ENCODE measurements at regions not wholly inside any gene's neighbourhood (a gene's known extent, or its start where the extent isn't known, plus 50 kb on each side); places are given as distances from the start of the nearest gene placed in this dataset.

GRCh38 chr3:27792869-27793268 lies 70.7 kb upstream of the EOMES start:
- DNase-seq (ENCODE audit: low read depth, low spot score) = no peak
- Histone ChIP-seq H3K4me3 (replicated peaks in 1 of 2; ENCODE audit: low read depth in 1 of 2, low read length in 2 of 2) (no peak overlapping the region), H3K4me2 (ENCODE audit: low read length) (no peak overlapping the region), H3K27me3 (ENCODE audit: insufficient read depth, low read length) (peaks cover 3% of the 10 kb centered on the region; the same call in 1 of the 2 replicates), H3K36me3 (ENCODE audit: control insufficient read depth in 1 of 2, insufficient read depth in 2 of 2, low read length in 2 of 2) (no peaks in the 10 kb centered on the region), H3K4me1 (ENCODE audit: control insufficient read depth in 1 of 2, insufficient read depth in 2 of 2, low read length in 2 of 2) (no peaks in the 10 kb centered on the region), H4K20me1 (ENCODE audit: insufficient read depth) (no peaks in the 10 kb centered on the region), H3K9me3 (ENCODE audit: control insufficient read depth in 1 of 2, insufficient read depth in 1 of 2, low read depth in 1 of 2, low read length in 2 of 2) (no peaks in the 10 kb centered on the region), H3K79me2 (ENCODE audit: insufficient read depth, low read length) (no peaks in the 10 kb centered on the region), H3K9me2 (ENCODE audit: insufficient read depth) (no peaks in the 10 kb centered on the region), H3K9ac (ENCODE audit: low read length) (no peak overlapping the region), H3K27ac (ENCODE audit: low read depth, low read length) (no peak overlapping the region), H2AFZ (ENCODE audit: low read depth, low read length, poor library complexity, severe bottlenecking) (no peak overlapping the region)
- ChIA-PET CTCF (no interaction called here), POLR2A (no interaction called here), RAD21 (ENCODE audit: low non-redundant PET in 1 of 2, low total read pairs in 2 of 2, uncharacterized antibody in 2 of 2, unreplicated experiment in 2 of 2) (no interaction called here)
- intact Hi-C loops (cut with micrococcal nuclease) = no loop called here
- BruUV-seq (replicated peaks) = no TSS peak
- TF ChIP-seq CEBPB (IDR thresholded peaks at IDR 0.05; ENCODE audit: low read depth) = no peak
- TF ChIP-seq POLR2AphosphoS5 (IDR thresholded peaks at IDR 0.05; ENCODE audit: low read depth, low read length) = no peak
- TF ChIP-seq EZH2 (IDR thresholded peaks at IDR 0.05) = no peak
- no peak for TF ChIP-seq YY1 (IDR thresholded peaks at IDR 0.05; ENCODE audit: extremely low read depth, insufficient replicate concordance, low read depth, low read length)
- TF ChIP-seq SP1 (IDR thresholded peaks at IDR 0.05; ENCODE audit: low read depth) = no peak
- TF ChIP-seq MAX (IDR thresholded peaks at IDR 0.05) = no peak
- no peak for TF ChIP-seq ATF3 (IDR thresholded peaks at IDR 0.05)
- TF ChIP-seq ELF1 (IDR thresholded peaks at IDR 0.05; ENCODE audit: borderline replicate concordance, low read depth) = no peak
- TF ChIP-seq TCF7L2 (IDR thresholded peaks at IDR 0.05; ENCODE audit: borderline replicate concordance, extremely low read depth, insufficient read depth, insufficient read length) = no peak
- TF ChIP-seq SIN3A (IDR thresholded peaks at IDR 0.05; ENCODE audit: low read depth) = no peak
- TF ChIP-seq EGR1 (IDR thresholded peaks at IDR 0.05; ENCODE audit: low read depth) = no peak
- TF ChIP-seq CBX3 (IDR thresholded peaks at IDR 0.05; ENCODE audit: low read depth) = no peak
- ATAC-seq = no peak

GRCh38 chr3:27794211-27794610 lies 72.1 kb upstream of the EOMES start:
- no TSS peak for BruUV-seq (replicated peaks)
- Histone ChIP-seq H3K9ac (ENCODE audit: low read length) (no peak overlapping the region), H2AFZ (ENCODE audit: low read depth, low read length, poor library complexity, severe bottlenecking) (no peak overlapping the region), H3K9me2 (ENCODE audit: insufficient read depth) (no peaks in the 10 kb centered on the region), H3K27ac (ENCODE audit: low read depth, low read length) (no peak overlapping the region), H3K9me3 (ENCODE audit: control insufficient read depth in 1 of 2, insufficient read depth in 1 of 2, low read depth in 1 of 2, low read length in 2 of 2) (no peaks in the 10 kb centered on the region), H3K4me1 (ENCODE audit: control insufficient read depth in 1 of 2, insufficient read depth in 2 of 2, low read length in 2 of 2) (no peaks in the 10 kb centered on the region), H3K79me2 (ENCODE audit: insufficient read depth, low read length) (no peaks in the 10 kb centered on the region), H4K20me1 (ENCODE audit: insufficient read depth) (no peaks in the 10 kb centered on the region; the same call in 1 of the 2 replicates), H3K27me3 (ENCODE audit: insufficient read depth, low read length) (peaks cover 3% of the 10 kb centered on the region; the same call in 1 of the 2 replicates), H3K36me3 (ENCODE audit: control insufficient read depth in 1 of 2, insufficient read depth in 2 of 2, low read length in 2 of 2) (no peaks in the 10 kb centered on the region), H3K4me2 (ENCODE audit: low read length) (no peak overlapping the region), H3K4me3 (replicated peaks in 1 of 2; ENCODE audit: low read depth in 1 of 2, low read length in 2 of 2) (no peak overlapping the region)
- intact Hi-C loops (cut with micrococcal nuclease) = no loop called here
- ChIA-PET POLR2A (no interaction called here), RAD21 (ENCODE audit: low non-redundant PET in 1 of 2, low total read pairs in 2 of 2, uncharacterized antibody in 2 of 2, unreplicated experiment in 2 of 2) (no interaction called here), CTCF (no interaction called here)
- TF ChIP-seq ZFX (IDR thresholded peaks at IDR 0.05) (no peak), CBX3 (IDR thresholded peaks at IDR 0.05; ENCODE audit: low read depth) (no peak), EZH2phosphoT487 (IDR thresholded peaks at IDR 0.05; ENCODE audit: borderline replicate concordance) (no peak), ATF3 (IDR thresholded peaks at IDR 0.05) (no peak), SRF (IDR thresholded peaks at IDR 0.05; ENCODE audit: low read depth) (no peak), CTCF (IDR thresholded peaks at IDR 0.05 in 2 of 3, conservative IDR thresholded peaks at IDR 0.05 in 1 of 3; ENCODE audit: borderline replicate concordance in 1 of 3, insufficient read depth in 1 of 3, low read depth in 2 of 3, low read length in 2 of 3) (no peak)
- DNase-seq (ENCODE audit: low read depth, low spot score) = no peak
- no peak for ATAC-seq
